ENCODE measurements at regions not wholly inside any gene's neighbourhood (a gene's known extent, or its start where the extent isn't known, plus 50 kb on each side); places are given as distances from the start of the nearest gene placed in this dataset.
A peak's percentile ranks its signal among the peaks of the same experiment; 100 is the strongest.
"Not testable (repeated sequence)": the region's sequence is repeated elsewhere in the genome, so short reads cannot be mapped to it uniquely, and the experiment has no call there.

GRCh38 chr2:77831898-77832297, 309.7 kb upstream of the LRRTM4 start:
- no peak for DNase-seq (ENCODE audit: low spot score)

DNA sequence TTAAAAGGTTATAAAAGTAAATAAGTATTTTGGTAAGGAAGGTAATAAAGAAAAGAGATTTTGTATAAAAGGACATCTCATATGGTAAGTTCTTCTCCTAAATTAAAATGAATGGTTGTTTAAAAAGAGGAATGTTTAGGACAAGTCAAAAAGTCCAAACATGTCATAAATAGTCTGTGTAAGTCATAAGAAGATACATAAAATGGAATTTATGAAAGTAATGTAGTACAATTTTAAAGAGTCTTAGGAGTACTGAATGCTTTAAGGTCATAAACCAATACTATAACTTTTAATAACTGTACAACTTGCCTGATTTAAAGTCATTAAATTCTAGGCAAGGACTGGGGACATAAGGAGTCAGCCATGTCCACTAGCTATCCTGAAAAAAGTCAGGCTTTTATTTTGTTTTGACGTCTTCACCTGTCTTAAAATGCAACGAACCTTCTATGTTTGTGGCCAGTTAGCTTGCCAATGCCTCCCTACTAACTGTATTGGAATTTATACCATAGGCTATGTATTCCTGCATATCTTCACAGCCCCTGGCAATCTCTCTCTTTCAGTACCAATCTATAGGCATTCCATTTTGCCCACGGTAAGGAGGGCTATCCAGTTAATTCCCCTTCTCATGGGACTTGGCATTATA, 312.3 kb upstream of the LRRTM4 start:
- FAIRE-seq, result no peak
- no peak for DNase-seq (ENCODE audit: low spot score)

More at GRCh38 chr2:77831898-77832297, 309.7 kb upstream of the LRRTM4 start:
- no peak for FAIRE-seq

GRCh38 chr2:77838441-77838840, 316.3 kb upstream of the LRRTM4 start:
- DNase-seq (ENCODE audit: low spot score), result no peak
- FAIRE-seq, result no peak

- DNase-seq (ENCODE audit: low spot score) (no peak), FAIRE-seq (no peak)
Observed at GRCh38 chr2:77839102-77839501, 316.9 kb upstream of the LRRTM4 start.

DNA sequence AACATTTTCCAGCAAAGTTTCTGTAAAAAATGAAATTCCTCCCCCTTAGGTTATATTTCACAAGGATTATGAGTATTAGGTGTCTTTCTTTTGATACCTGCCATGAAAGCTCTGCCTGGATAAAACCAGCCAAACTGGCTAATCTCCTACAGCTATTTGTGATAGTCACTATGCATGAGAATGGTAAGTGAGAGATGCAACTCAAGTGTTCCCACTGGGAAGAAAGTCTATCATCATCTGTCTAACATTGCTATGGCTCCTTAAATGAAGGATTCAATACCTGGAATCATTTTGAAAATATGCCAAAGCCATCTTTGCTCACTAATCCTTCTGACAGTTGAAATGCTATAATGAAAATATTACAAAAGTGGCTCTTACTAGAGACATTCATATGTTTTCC, 339.9 kb upstream of the LRRTM4 start:
- FAIRE-seq (no peak), DNase-seq (ENCODE audit: low spot score) (no peak)

- FAIRE-seq (no peak), DNase-seq (ENCODE audit: low spot score) (no peak)
Observed at GRCh38 chr2:77864426-77864825, 342.2 kb upstream of the LRRTM4 start.

GRCh38 chr2:77866661-77867060, 344.5 kb upstream of the LRRTM4 start:
- DNase-seq (ENCODE audit: low spot score) (no peak), FAIRE-seq (no peak)

DNA sequence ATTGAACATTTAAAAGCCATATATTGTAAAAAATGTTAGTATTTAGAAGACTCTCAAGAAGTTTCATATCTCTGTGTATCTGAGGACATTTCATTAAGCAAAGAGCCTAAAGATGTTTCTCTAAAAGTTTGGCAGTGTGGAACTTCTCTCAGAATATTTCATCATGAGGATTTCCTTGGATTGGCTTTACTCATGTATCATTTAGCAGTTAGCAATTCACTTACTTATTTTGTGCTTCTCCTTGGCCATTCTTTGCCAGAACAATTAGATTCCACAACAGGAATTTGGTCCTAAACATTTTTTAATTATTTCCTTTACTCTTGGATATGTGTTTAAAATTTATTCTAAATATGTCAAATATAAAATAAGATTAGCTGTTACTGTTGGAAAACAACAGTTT, 345.0 kb upstream of the LRRTM4 start:
- DNase-seq (ENCODE audit: low spot score) (no peak), FAIRE-seq (no peak)

GRCh38 chr2:77873506-77873905, 351.3 kb upstream of the LRRTM4 start:
- FAIRE-seq (no peak), DNase-seq (ENCODE audit: low spot score) (no peak)

DNA sequence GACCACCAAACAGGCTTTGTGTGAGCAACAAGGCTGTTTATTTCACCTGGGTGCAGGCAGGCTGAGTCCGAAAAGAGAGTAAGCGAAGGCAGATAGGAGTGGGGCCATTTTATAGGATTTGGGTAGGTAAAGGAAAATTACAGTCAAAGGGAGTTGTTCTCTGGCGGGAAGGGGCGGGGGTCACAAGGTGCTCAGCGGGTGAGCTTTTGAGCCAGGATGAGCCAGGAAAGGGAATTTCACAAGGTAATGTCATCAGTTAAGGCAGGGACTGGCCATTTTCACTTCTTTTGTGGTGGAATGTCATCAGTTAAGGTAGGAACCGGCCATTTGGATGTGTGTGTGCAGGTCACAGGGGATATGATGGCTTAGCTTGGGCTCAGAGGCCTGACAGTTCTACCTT, 378.0 kb upstream of the LRRTM4 start:
- FAIRE-seq; DNase-seq (ENCODE audit: low spot score): not testable (repeated sequence)

- DNase-seq (ENCODE audit: low spot score) (no peak), FAIRE-seq (no peak)
Observed at GRCh38 chr2:77910136-77910535, 388.0 kb upstream of the LRRTM4 start.

- no peak for FAIRE-seq
Observed at GRCh38 chr2:77920838-77921366, 398.7 kb upstream of the LRRTM4 start.

DNA sequence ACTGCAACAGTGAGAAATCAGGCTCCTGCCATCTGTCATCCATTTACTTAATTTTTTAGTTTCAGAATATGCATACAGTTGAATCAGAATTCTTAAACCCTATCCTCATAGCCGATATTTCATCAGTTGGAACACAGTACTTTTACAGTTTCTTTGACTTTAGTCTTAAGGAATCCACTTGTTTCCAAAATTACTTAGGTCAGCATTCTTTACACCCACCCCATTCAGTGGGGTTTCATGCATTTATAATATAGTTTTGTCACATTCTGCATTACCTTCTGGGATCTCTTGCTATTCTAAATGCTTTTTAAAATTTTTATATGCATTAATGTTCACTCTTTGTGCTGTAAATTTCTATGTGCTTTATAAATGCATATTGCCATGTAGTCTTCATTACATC, 400.4 kb upstream of the LRRTM4 start:
- no peak for DNase-seq (ENCODE audit: low spot score)
- FAIRE-seq, result no peak

More at GRCh38 chr2:77920838-77921366, 398.7 kb upstream of the LRRTM4 start:
- DNase-seq (ENCODE audit: low spot score), result no peak

- DNase-seq (ENCODE audit: low spot score) (no peak), FAIRE-seq (no peak)
Observed at GRCh38 chr2:77937366-77937765, 415.2 kb upstream of the LRRTM4 start.

DNA sequence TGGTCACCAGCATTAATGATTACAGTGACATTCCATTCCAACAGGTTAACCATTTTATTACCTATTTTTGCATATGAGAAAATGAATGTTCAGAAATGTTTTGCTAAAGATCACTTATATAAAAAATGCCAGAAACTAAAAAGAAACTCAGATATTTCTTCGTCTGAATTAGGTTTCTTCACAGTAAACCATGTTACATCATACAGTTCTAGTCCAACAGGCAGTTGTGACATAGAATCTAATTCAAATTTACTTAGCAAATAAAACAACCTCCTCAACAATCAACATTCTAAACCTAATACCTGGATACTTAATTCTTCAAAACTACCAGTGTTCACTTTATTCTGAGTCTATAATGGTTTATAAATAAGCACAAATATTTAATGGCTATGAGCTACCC, 416.3 kb upstream of the LRRTM4 start:
- FAIRE-seq, result no peak

GRCh38 chr2:77939370-77939769, 417.2 kb upstream of the LRRTM4 start:
- DNase-seq (ENCODE audit: low spot score) (no peak), FAIRE-seq (no peak)

More for the DNA sequence above, 416.3 kb upstream of the LRRTM4 start:
- DNase-seq (ENCODE audit: low spot score), result no peak

DNA sequence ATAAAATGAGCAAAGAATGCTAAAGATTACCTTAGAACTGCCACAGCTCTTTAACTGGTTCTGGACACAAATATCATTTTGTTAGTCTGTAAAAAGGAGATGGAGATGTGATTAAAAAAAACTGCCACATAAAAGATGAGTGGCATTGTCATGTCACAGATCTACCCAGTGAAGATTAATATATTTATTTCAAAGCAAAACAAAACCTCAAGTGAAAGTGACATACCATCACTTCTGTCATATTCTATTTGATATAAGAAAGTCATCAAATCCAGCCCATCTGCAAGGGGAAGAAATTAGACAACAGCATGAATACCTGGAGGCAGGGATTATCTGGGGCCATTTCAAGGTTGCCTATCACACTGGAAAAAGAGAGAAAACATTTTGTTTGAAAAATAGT, 417.6 kb upstream of the LRRTM4 start:
- no peak for FAIRE-seq
- DNase-seq (ENCODE audit: low spot score), result no peak

GRCh38 chr2:77954931-77955330, 432.8 kb upstream of the LRRTM4 start:
- FAIRE-seq (peak; percentile 53), DNase-seq (ENCODE audit: low spot score) (no peak)

DNA sequence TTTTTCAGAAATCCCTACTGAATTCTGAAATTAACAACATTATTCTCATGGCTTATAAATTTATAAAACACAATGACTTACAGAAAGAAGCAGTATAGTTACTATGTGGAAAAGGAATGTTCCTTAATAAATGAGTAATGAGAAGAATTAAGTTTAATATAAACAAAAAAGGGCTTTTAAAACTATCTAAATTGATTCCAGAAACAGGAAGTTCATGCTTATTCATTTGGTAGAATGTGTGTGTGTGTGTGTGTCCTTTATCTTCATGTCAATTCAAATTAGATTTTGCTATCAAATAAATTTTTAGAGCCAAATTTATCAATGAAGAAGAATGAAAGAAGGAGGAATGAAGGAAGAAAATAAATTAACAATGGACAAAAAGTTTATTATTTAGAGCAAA, 440.8 kb upstream of the LRRTM4 start:
- no peak for DNase-seq (ENCODE audit: low spot score)
- no peak for FAIRE-seq

- FAIRE-seq (no peak), DNase-seq (ENCODE audit: low spot score) (no peak)
Observed at GRCh38 chr2:77977471-77978063, 455.4 kb upstream of the LRRTM4 start.

DNA sequence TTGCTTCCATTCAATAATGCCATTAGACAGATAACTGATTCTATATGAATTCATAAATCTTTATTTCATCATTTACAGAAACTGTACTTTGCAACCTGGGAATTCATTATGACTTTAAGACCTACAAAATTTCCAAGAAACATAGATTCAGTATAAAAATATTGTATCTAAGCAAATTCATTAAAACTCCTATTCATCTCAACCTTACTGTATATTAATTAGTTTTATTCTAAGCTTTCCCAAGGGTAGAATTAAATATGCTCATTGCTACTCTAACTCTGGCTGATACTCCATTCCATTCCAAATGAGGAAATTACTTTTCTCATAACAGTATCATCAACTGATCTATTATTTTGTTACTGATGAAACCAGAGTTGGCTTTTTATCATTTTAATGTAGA, 473.0 kb upstream of the LRRTM4 start:
- DNase-seq (ENCODE audit: low spot score) (no peak), FAIRE-seq (no peak)

DNA sequence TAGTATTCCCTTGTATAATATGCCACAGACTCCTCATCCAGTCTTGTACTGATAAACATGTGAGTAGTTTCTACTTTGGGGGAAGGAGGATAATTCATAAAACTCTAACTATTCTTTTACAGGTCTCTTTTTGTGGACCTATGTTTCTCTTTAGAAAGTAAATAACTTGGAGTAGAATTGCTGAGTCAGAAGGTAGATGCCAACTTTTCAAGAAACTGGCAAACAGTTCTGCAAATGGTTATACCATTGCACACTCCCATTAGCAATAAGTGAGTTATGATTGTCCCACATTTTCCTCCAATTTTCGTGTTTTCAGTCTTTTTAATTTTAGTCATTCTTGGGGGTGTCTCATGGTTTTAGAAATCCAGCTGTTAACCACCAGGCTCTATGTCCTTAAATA, 477.2 kb upstream of the LRRTM4 start:
- FAIRE-seq (no peak), DNase-seq (ENCODE audit: low spot score) (no peak)

GRCh38 chr2:78009289-78009688, 487.1 kb upstream of the LRRTM4 start:
- FAIRE-seq, result no peak
- DNase-seq (ENCODE audit: low spot score), result no peak

All from urothelium cell line (cell line).